Suppressor macrophage treated with lipopolysaccharide for 4 hours (primary cell): ENCODE measurements at regions not wholly inside any gene's neighbourhood (a gene's known extent, or its start where the extent isn't known, plus 50 kb on each side); places are given as distances from the start of the nearest gene placed in this dataset.

Source experiments
- DNase-seq: peaks from one replicate; pipeline ENCODE4 v3.0.0-alpha.2; 2020

DNA sequence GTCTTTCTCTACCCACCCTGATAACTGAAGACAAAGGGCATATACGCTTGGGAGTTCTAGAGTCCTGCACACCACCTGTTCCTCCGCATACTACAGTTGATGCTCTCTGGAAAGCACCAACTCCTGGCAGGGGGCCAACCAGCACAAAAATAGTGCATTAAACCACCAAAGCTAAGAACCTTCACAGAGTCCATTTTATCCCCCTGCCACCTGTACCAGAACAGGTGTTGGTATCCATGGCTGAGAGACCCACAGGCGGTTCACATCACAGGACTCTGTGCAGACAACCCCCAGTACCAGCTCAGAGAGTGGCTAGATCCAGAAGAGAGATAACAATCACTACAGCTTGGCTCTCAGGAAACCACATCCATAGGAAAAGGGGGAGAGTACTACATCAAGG lies 114.4 kb upstream of the POU1F1 start:
- DNase-seq: no peak

DNA sequence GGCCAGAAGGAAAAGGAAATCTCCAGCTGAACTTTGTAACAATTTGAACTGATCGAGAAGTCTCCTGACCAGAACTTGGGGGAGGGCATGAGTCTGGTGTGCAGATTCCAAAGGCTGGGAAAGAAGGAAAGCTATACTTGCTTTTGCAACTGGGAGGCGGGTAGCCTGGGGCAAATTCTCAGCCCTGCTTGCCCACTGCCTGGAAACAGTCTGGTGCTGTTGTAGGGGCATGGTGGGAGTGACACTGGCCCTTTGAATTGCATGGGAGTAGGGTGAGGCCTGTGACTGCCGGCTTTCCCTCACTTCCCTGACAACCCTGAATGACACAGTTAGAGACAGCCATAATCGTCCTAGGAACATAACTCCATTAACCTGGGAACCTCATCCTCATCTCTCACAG lies 114.0 kb upstream of the POU1F1 start:
- no peak for DNase-seq

DNA sequence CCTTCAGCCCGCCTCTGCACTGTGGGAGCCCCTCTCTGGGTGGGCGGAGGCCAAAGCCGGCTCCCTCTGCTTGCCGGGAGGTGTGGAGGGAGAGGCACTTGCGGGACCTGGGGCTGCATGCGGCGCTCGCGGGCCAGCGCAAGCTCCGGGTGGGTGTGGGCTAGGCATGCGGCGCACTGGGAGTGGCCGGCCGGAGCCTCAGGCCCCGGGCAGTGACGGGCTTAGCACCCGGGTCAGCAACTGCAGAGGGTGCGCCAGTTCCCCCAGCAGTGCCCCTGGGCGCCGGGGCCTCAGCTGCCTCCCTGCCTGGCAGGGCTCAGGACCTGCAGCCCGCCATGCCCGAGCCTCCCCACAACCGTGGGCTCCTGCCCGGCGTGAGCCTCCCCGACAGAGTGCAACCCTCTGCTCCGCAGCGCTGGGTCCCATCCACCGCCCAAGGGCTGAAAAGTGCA lies 98.9 kb upstream of the POU1F1 start:
- DNase-seq: no peak

- DNase-seq: no peak
Measured at GRCh38 chr3:87370007-87370406, 93.6 kb upstream of the POU1F1 start.

DNA sequence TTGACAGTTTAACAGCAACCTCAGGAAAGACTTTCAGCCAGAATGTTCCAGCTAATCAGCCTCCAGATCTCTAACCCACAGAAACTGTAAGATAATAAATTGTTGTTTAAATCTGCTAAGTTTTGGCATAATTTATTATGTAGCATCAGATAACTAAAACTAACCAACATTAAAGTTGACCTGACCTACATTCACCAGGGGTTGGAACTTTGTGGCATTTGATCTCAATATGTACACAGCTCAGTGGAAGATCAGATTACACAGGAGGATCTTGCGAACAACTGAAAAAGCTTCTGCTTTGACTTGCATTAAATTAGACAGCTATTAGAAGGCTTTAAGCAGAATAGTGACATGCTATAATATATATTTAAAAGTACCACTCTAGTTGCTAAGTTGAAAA lies 91.4 kb upstream of the POU1F1 start:
- DNase-seq: no peak

DNA sequence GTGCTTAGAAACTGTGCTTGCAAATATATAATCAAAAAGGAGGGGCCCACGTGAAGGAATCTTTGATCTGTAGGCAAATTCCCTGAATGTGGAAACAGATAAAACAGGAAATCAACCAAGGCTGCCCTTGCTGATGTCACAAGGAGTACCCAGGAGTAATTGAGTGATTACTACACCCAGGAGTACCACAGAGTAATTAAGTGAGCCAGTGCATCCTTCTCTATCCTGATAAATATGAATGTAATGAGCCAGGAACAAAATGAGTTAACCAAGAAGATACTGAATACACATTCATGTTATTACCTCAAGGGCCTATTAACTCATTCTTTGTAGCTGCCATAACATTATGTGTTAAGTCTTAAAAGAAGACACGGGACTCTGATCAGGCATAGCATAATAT lies 87.3 kb upstream of the POU1F1 start:
- DNase-seq: no peak

GRCh38 chr3:87361956-87362355 lies 85.6 kb upstream of the POU1F1 start:
- no peak for DNase-seq

- DNase-seq: no peak
Measured at GRCh38 chr3:87361271-87361670, 84.9 kb upstream of the POU1F1 start.

DNA sequence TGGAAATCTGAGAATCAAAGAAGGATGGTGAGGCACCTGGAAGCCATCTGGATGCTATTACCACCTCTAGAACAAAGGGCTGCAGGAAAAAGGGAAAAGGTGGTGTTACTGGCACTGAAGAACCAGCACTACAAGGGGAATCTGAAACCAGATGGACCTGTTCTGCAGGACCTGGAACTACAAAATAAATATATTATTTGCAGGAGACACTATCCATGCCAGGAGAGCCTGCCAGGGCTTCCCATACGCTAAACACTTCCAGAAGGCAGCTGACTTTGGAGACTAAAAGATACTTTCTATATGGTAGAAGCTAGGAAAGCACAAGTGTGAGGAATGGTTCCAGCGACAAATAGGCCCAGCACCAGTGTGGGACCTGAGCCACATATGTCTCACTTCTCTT lies 83.4 kb upstream of the POU1F1 start:
- DNase-seq: no peak

DNA sequence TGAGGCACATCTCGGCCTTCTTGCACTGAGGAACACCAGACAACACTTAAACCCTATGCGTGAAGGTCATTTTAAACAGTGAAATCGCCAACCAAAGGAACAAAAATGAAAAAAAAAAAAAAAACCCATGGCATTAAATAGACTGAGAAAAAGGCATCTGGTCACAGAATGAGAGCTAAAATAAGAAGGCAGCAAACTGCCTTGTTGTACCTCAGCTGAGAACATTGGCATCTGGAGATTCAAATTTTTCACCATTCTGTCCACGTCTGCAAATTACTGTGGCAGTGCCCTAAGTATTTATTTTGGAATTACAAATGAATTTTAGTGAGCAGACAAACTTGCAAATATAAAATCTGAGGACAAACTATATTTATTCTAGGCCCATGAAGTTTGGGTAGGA lies 82.6 kb upstream of the POU1F1 start:
- no peak for DNase-seq

- DNase-seq: no peak
Measured at GRCh38 chr3:87358066-87358465, 81.7 kb upstream of the POU1F1 start.

DNA sequence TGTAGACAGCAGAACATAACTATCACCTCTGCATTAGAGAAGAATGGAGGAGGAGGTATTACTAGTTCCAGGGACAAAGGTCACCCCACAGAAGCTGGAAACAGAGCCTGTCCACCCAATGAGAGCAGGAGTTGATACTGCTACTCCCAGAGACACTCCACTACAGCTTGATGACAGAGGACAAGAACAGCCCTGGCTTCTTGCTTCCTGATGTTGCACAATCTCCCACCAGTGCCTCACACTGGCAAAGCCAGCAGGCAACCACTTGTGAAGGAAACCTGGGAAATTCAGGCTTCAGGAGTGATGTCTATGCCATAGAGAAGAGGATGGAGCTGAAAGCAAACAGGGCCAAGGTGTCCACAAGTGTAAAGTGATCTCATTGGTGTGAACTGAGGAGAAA lies 78.0 kb upstream of the POU1F1 start:
- no peak for DNase-seq

- no peak for DNase-seq
Measured at GRCh38 chr3:87351937-87352336, 75.6 kb upstream of the POU1F1 start.

DNA sequence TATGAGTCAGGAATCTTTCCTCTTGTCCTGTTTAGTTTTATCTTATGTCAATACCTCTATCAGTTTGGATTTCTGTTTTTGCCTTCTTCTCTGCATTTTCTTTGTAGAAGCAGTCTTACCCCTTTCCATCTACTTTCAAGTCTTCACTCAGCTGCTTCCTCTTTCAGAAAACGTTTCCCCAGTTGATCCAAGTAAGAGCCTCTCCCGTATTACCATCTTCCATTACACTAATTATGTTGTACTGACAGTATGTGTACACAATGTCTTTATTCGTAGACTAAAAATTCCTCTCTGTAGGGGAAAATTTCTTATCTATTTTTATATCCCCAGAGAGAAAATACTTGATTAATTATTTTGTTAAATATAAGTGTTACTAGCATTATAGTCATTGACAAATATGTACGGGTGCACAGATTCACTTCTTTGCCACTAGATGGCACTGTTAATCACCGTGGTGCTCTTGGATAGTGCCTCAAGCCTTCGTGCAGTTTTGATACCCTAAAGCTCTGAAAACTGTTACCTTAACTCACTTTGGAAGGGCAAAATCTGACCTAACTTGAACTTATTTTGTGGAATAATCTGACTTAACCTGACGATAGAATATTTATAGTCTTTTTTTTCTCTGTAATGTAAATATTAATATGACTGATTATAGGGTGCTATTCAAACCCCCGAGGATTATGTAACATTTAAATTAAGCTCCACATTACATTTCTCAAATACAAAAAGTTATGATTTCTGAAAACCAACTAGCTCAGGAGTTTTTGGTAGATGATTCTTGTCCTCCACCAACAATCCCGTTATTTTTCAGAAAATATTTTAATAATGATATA lies 74.2 kb upstream of the POU1F1 start:
- DNase-seq: peak; percentile 71

DNA sequence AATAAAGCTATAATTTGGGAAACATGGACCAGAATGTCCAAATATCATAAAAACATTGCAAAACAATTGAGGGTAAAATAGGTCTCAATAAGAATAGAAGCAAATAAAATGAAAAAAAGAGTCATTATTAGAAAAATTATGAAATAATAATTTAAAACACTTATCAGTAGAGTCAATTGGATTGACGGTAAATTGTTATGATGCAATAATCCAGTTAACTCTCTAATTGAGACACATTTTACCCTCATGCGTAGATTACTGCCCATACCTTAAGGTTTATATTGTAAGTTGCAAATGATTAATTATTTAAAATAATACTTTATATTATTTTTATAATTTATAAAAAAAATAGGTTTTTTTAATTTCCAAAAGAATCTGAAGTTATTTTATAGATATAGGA lies 73.4 kb upstream of the POU1F1 start:
- no peak for DNase-seq

DNA sequence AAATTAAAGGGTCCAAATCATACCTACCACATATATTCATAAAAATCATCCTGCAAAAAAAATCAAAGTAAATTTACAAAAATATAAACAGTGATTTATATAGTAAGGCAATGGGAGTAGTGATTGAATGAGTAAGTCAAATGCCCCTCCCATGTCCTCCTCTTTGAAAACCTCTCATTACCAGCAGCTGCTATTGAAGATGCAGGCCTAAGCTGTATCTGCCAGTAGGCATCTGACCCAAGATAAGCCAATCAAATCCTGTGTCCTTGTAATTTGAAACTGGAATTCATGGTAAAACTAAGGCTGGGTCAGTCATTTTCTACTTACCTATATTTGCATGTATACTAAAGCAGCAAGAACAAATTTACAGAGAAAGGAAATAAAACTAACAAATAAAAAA lies 60.4 kb upstream of the POU1F1 start:
- no peak for DNase-seq

GRCh38 chr3:87335931-87336330 lies 59.5 kb upstream of the POU1F1 start:
- DNase-seq: no peak

DNA sequence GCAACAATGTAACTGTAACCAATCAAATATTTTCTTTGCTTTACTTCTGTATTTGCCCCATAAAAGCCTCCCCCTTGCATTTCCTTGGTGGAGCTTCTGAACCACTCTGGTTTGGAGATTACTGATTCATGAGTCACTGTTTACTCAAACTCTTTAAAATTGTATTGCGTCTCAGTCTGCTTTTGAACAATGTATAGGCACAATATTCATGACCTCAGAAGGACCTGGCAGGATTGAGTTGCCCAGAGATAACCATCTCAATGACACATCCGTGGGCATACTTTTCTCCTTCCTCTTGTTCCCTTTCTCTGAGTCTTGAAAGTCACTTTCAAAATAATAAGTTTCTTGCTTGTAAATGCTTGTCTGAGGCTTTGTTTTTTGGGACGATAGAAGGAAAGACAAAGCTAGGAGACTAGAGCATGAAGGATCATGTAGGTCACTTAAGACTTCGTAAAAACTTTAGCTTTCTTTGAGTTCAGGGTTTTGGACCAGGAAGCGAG lies 57.1 kb upstream of the POU1F1 start:
- peak; percentile 21 for DNase-seq

DNA sequence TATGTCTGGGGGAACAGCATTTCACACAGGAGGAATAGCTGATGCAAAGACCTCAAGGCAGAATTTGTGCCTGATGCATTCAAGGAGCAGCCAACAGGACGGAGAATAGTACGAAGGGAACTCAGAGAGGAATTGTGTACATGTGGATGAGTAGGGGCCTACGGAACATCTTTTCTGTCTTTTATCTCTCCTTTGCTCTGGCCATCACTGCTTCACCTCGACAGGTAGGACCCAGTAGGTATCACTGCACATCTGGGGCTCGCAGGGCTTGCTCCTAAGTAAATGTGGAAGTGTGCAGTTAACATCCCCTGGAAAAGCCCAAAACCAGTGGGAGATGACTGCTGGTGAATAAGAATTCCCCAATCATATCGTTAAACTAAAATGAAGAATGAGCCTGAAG lies 56.4 kb upstream of the POU1F1 start:
- no peak for DNase-seq

- DNase-seq: no peak
Measured at GRCh38 chr3:87329065-87329464, 52.7 kb upstream of the POU1F1 start.
